ENCODE measurements at regions not wholly inside any gene's neighbourhood (a gene's known extent, or its start where the extent isn't known, plus 50 kb on each side); places are given as distances from the start of the nearest gene placed in this dataset.

GRCh38 chr1:217186664-217187063 lies 444.2 kb downstream of the GPATCH2 start:
- no peak for DNase-seq
- no peak overlapping the region for H3K14ac ChIP-seq (replicated peaks; ENCODE audit: low read depth, low read length)
- no peak for ATAC-seq (ENCODE audit: low read depth)
- H2BK5ac ChIP-seq (ENCODE audit: low read depth, low read length, poor library complexity, severe bottlenecking) = no peak overlapping the region
- no peaks in the 10 kb centered on the region for H3K9me1 ChIP-seq (ENCODE audit: insufficient read depth, low read length)
- H3K4me2 ChIP-seq (ENCODE audit: low read depth, low read length) = no peak overlapping the region
- no peaks in the 10 kb centered on the region for H3K4me1 ChIP-seq (ENCODE audit: control insufficient read depth, insufficient read depth, low read length)
- H4K8ac ChIP-seq (ENCODE audit: low read depth in 2 of 2, low read length in 2 of 2) = no peak overlapping the region
- H2BK120ac ChIP-seq (ENCODE audit: low read depth, low read length) = no peak overlapping the region
- no peaks in the 10 kb centered on the region for H3K36me3 ChIP-seq (ENCODE audit: control insufficient read depth, insufficient read depth, low read length)
- TF ChIP-seq RAD21 (IDR thresholded peaks at IDR 0.05; ENCODE audit: low read length) (no peak), SMC3 (IDR thresholded peaks at IDR 0.05; ENCODE audit: low read depth, low read length) (no peak), CHD1 (IDR thresholded peaks at IDR 0.05; ENCODE audit: low read depth, low read length) (no peak), MXI1 (IDR thresholded peaks at IDR 0.05; ENCODE audit: borderline replicate concordance, low read depth, low read length) (no peak), NFE2L2 (IDR thresholded peaks at IDR 0.05; ENCODE audit: low read depth, low read length) (no peak), POLR2A (IDR thresholded peaks at IDR 0.05; ENCODE audit: low read depth, low read length) (no peak), CEBPB (IDR thresholded peaks at IDR 0.05; ENCODE audit: low read depth, low read length) (no peak), BHLHE40 (IDR thresholded peaks at IDR 0.05; ENCODE audit: low read depth, low read length) (no peak), MAZ (IDR thresholded peaks at IDR 0.05; ENCODE audit: borderline replicate concordance, low read depth, low read length) (no peak), RCOR1 (IDR thresholded peaks at IDR 0.05; ENCODE audit: insufficient replicate concordance, low read length) (no peak), RFX5 (IDR thresholded peaks at IDR 0.05; ENCODE audit: low read depth, low read length) (no peak), FOS (IDR thresholded peaks at IDR 0.05; ENCODE audit: low read depth, low read length) (no peak), MAFK (IDR thresholded peaks at IDR 0.05; ENCODE audit: low read depth, low read length) (no peak)
- TF ChIP-seq, protein P1, sequence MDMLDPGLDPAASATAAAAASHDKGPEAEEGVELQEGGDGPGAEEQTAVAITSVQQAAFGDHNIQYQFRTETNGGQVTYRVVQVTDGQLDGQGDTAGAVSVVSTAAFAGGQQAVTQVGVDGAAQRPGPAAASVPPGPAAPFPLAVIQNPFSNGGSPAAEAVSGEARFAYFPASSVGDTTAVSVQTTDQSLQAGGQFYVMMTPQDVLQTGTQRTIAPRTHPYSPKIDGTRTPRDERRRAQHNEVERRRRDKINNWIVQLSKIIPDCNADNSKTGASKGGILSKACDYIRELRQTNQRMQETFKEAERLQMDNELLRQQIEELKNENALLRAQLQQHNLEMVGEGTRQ (IDR thresholded peaks at IDR 0.05; ENCODE audit: low read depth, low read length) = no peak
- TF ChIP-seq, protein P2, sequence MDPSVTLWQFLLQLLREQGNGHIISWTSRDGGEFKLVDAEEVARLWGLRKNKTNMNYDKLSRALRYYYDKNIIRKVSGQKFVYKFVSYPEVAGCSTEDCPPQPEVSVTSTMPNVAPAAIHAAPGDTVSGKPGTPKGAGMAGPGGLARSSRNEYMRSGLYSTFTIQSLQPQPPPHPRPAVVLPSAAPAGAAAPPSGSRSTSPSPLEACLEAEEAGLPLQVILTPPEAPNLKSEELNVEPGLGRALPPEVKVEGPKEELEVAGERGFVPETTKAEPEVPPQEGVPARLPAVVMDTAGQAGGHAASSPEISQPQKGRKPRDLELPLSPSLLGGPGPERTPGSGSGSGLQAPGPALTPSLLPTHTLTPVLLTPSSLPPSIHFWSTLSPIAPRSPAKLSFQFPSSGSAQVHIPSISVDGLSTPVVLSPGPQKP (IDR thresholded peaks at IDR 0.05; ENCODE audit: borderline replicate concordance, low read depth, low read length) = no peak
- TF ChIP-seq, protein P3, sequence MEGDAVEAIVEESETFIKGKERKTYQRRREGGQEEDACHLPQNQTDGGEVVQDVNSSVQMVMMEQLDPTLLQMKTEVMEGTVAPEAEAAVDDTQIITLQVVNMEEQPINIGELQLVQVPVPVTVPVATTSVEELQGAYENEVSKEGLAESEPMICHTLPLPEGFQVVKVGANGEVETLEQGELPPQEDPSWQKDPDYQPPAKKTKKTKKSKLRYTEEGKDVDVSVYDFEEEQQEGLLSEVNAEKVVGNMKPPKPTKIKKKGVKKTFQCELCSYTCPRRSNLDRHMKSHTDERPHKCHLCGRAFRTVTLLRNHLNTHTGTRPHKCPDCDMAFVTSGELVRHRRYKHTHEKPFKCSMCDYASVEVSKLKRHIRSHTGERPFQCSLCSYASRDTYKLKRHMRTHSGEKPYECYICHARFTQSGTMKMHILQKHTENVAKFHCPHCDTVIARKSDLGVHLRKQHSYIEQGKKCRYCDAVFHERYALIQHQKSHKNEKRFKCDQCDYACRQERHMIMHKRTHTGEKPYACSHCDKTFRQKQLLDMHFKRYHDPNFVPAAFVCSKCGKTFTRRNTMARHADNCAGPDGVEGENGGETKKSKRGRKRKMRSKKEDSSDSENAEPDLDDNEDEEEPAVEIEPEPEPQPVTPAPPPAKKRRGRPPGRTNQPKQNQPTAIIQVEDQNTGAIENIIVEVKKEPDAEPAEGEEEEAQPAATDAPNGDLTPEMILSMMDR (conservative IDR thresholded peaks at IDR 0.05; ENCODE audit: low read depth, low read length) = no peak
- no peaks in the 10 kb centered on the region for H3K27me3 ChIP-seq (ENCODE audit: control insufficient read depth, insufficient read depth, low read length)
- intact Hi-C loops (cut with micrococcal nuclease) = no loop called here
- no peak overlapping the region for H3K9ac ChIP-seq (ENCODE audit: low read depth, low read length)
- no peaks in the 10 kb centered on the region for H3K79me1 ChIP-seq (ENCODE audit: low read depth in 1 of 2, low read length in 2 of 2)
- in situ Hi-C loops (cut with MboI; ENCODE audit: low sequenced_read_pairs) = no loop called here
- no peak overlapping the region for H2AK5ac ChIP-seq (ENCODE audit: low read depth, low read length)
- no peak overlapping the region for H4K5ac ChIP-seq (ENCODE audit: low read depth, low read length)
- no peak overlapping the region for H3K4me3 ChIP-seq (ENCODE audit: insufficient read depth, low read depth, low read length)
- no peak overlapping the region for H3K27ac ChIP-seq (ENCODE audit: insufficient read depth, low read length)
- no TSS peak for BruUV-seq (replicated peaks)
- no peak overlapping the region for H2AFZ ChIP-seq (replicated peaks; ENCODE audit: low read length, poor library complexity)
- H3K4ac ChIP-seq (ENCODE audit: low read depth, low read length) = no peak overlapping the region
- POLR2A ChIA-PET (ENCODE audit: unreplicated experiment) = no interaction called here
- H2BK20ac ChIP-seq (ENCODE audit: low read depth, low read length) = no peak overlapping the region
- H3K23ac ChIP-seq (ENCODE audit: low read depth, low read length) = no peak overlapping the region
- H2AK9ac ChIP-seq (replicated peaks; ENCODE audit: low read depth, low read length, poor library complexity) = no peak overlapping the region
- no peak overlapping the region for H2BK15ac ChIP-seq (ENCODE audit: low read depth, low read length)
- no peak overlapping the region for H3K18ac ChIP-seq (ENCODE audit: low read depth, low read length)
- dilution Hi-C loops (cut with HindIII; ENCODE audit: low sequenced_read_pairs, unreplicated experiment) = no loop called here
- H3K9me3 ChIP-seq (ENCODE audit: control insufficient read depth, insufficient read depth, low read length) = no peaks in the 10 kb centered on the region
- H3K56ac ChIP-seq (ENCODE audit: extremely low read depth, insufficient read depth, low read length) = no peak overlapping the region
- no peaks in the 10 kb centered on the region for H4K20me1 ChIP-seq (ENCODE audit: insufficient read depth, low read length)
- CTCF ChIA-PET = no interaction called here
- H4K91ac ChIP-seq (ENCODE audit: insufficient read depth, low read depth, low read length) = no peak overlapping the region

Data from IMR-90 (cell line).